ENCODE measurements at regions not wholly inside any gene's neighbourhood (a gene's known extent, or its start where the extent isn't known, plus 50 kb on each side); places are given as distances from the start of the nearest gene placed in this dataset.

GRCh38 chr6:145384503-145384902 lies 350.8 kb downstream of the EPM2A start:
- ATAC-seq (no peak), FAIRE-seq (no peak), DNase-seq (ENCODE audit: low spot score) (no peak)
- Histone ChIP-seq H3K36me3 (replicated peaks in 1 of 2; ENCODE audit: control insufficient read depth in 1 of 2, insufficient read depth in 2 of 2, low read length in 2 of 2) (no peaks in the 10 kb centered on the region), H3K4me2 (ENCODE audit: low read depth, low read length) (no peak overlapping the region), H3K9ac (ENCODE audit: insufficient read depth, low read depth, low read length) (no peak overlapping the region), H3K27ac (ENCODE audit: extremely low read length, insufficient read depth, low read length) (no peak overlapping the region), H4K20me1 (ENCODE audit: insufficient read depth, low read length) (no peaks in the 10 kb centered on the region), H2AFZ (ENCODE audit: low read length) (no peak overlapping the region), H3K79me2 (ENCODE audit: insufficient read depth, low read length) (no peaks in the 10 kb centered on the region), H3K4me3 (replicated peaks in 1 of 3; ENCODE audit: insufficient read depth in 1 of 3, low read depth in 2 of 3, low read length in 3 of 3) (no peak overlapping the region), H3K9me3 (ENCODE audit: low read length) (no peaks in the 10 kb centered on the region), H3K4me1 (ENCODE audit: insufficient read depth, low read length) (no peaks in the 10 kb centered on the region), H3K27me3 (ENCODE audit: control insufficient read depth in 1 of 2, insufficient read depth in 2 of 2, low read length in 2 of 2) (no peaks in the 10 kb centered on the region)
- BruUV-seq (replicated peaks), result no TSS peak
- ChIA-PET POLR2A (no interaction called here), CTCF (ENCODE audit: low intra/inter-chr PET ratio, low total read pairs) (no interaction called here)
- TF ChIP-seq ZNF562 (CRISPR knock-in tag; IDR thresholded peaks at IDR 0.05; ENCODE audit: borderline replicate concordance), result no peak
- TF ChIP-seq, protein P1, sequence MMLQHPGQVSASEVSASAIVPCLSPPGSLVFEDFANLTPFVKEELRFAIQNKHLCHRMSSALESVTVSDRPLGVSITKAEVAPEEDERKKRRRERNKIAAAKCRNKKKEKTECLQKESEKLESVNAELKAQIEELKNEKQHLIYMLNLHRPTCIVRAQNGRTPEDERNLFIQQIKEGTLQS (CRISPR knock-in tag; IDR thresholded peaks at IDR 0.05), result no peak
- TF ChIP-seq SRSF4 (IDR thresholded peaks at IDR 0.05; ENCODE audit: low read depth, low read length, poor library complexity, severe bottlenecking), result no peak
- no peak for TF ChIP-seq ZBTB7A (CRISPR knock-in tag; IDR thresholded peaks at IDR 0.05)
- TF ChIP-seq AKAP8 (CRISPR knock-in tag; IDR thresholded peaks at IDR 0.05), result no peak
- no peak for TF ChIP-seq ZNF468 (CRISPR knock-in tag; IDR thresholded peaks at IDR 0.05)
- TF ChIP-seq ZNF792 (CRISPR knock-in tag; IDR thresholded peaks at IDR 0.05), result no peak
- TF ChIP-seq STAT5B (CRISPR knock-in tag; IDR thresholded peaks at IDR 0.05), result no peak
- TF ChIP-seq TRIM24 (CRISPR knock-in tag; IDR thresholded peaks at IDR 0.05), result no peak
- intact Hi-C loops (cut with micrococcal nuclease; ENCODE audit: unreplicated experiment), result no loop called here
- in situ Hi-C loops (cut with HindIII; ENCODE audit: extremely low pct_ligation_motif_present, low pct_unique_long_range_greater_than_20kb), result no loop called here

- Histone ChIP-seq H3K4me2 (ENCODE audit: low read depth, low read length) (no peak overlapping the region), H3K4me3 (replicated peaks in 1 of 3; ENCODE audit: insufficient read depth in 1 of 3, low read depth in 2 of 3, low read length in 3 of 3) (no peak overlapping the region), H3K27me3 (ENCODE audit: control insufficient read depth in 1 of 2, insufficient read depth in 2 of 2, low read length in 2 of 2) (no peaks in the 10 kb centered on the region), H3K27ac (ENCODE audit: extremely low read length, insufficient read depth, low read length) (no peak overlapping the region), H3K36me3 (replicated peaks in 1 of 2; ENCODE audit: control insufficient read depth in 1 of 2, insufficient read depth in 2 of 2, low read length in 2 of 2) (no peaks in the 10 kb centered on the region), H3K4me1 (ENCODE audit: insufficient read depth, low read length) (no peaks in the 10 kb centered on the region), H3K79me2 (ENCODE audit: insufficient read depth, low read length) (no peaks in the 10 kb centered on the region), H4K20me1 (ENCODE audit: insufficient read depth, low read length) (no peaks in the 10 kb centered on the region), H3K9ac (ENCODE audit: insufficient read depth, low read depth, low read length) (no peak overlapping the region), H3K9me3 (ENCODE audit: low read length) (no peaks in the 10 kb centered on the region), H2AFZ (ENCODE audit: low read length) (no peak overlapping the region)
- BruUV-seq (replicated peaks), result no TSS peak
- ChIA-PET CTCF (ENCODE audit: low intra/inter-chr PET ratio, low total read pairs) (no interaction called here), POLR2A (no interaction called here)
- in situ Hi-C loops (cut with HindIII; ENCODE audit: extremely low pct_ligation_motif_present, low pct_unique_long_range_greater_than_20kb) (no loop called here), intact Hi-C loops (cut with micrococcal nuclease; ENCODE audit: unreplicated experiment) (no loop called here)
- 0% methylated on average over 1 of the region's 1 CpG for WGBS (ENCODE audit: low lambda C conversion rate)
- DNase-seq (ENCODE audit: low spot score), result no peak
- no peak for FAIRE-seq
- no peak for ATAC-seq
- TF ChIP-seq ZNF501 (CRISPR knock-in tag; IDR thresholded peaks at IDR 0.05), result no peak
- TF ChIP-seq, protein P2, sequence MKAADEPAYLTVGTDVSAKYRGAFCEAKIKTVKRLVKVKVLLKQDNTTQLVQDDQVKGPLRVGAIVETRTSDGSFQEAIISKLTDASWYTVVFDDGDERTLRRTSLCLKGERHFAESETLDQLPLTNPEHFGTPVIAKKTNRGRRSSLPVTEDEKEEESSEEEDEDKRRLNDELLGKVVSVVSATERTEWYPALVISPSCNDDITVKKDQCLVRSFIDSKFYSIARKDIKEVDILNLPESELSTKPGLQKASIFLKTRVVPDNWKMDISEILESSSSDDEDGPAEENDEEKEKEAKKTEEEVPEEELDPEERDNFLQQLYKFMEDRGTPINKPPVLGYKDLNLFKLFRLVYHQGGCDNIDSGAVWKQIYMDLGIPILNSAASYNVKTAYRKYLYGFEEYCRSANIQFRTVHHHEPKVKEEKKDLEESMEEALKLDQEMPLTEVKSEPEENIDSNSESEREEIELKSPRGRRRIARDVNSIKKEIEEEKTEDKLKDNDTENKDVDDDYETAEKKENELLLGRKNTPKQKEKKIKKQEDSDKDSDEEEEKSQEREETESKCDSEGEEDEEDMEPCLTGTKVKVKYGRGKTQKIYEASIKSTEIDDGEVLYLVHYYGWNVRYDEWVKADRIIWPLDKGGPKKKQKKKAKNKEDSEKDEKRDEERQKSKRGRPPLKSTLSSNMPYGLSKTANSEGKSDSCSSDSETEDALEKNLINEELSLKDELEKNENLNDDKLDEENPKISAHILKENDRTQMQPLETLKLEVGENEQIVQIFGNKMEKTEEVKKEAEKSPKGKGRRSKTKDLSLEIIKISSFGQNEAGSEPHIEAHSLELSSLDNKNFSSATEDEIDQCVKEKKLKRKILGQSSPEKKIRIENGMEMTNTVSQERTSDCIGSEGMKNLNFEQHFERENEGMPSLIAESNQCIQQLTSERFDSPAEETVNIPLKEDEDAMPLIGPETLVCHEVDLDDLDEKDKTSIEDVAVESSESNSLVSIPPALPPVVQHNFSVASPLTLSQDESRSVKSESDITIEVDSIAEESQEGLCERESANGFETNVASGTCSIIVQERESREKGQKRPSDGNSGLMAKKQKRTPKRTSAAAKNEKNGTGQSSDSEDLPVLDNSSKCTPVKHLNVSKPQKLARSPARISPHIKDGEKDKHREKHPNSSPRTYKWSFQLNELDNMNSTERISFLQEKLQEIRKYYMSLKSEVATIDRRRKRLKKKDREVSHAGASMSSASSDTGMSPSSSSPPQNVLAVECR (CRISPR knock-in tag; IDR thresholded peaks at IDR 0.05; ENCODE audit: borderline replicate concordance), result no peak
- TF ChIP-seq, protein P3, sequence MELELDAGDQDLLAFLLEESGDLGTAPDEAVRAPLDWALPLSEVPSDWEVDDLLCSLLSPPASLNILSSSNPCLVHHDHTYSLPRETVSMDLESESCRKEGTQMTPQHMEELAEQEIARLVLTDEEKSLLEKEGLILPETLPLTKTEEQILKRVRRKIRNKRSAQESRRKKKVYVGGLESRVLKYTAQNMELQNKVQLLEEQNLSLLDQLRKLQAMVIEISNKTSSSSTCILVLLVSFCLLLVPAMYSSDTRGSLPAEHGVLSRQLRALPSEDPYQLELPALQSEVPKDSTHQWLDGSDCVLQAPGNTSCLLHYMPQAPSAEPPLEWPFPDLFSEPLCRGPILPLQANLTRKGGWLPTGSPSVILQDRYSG (CRISPR knock-in tag; IDR thresholded peaks at IDR 0.05), result no peak
- TF ChIP-seq ZNF720 (CRISPR knock-in tag; IDR thresholded peaks at IDR 0.05), result no peak
- no peak for TF ChIP-seq ZNF672 (CRISPR knock-in tag; IDR thresholded peaks at IDR 0.05)
- no peak for TF ChIP-seq CREM (IDR thresholded peaks at IDR 0.05)
- no peak for TF ChIP-seq CREM (CRISPR knock-in tag; IDR thresholded peaks at IDR 0.05)
- TF ChIP-seq MAFK (conservative IDR thresholded peaks at IDR 0.05 in 1 of 2, IDR thresholded peaks at IDR 0.05 in 1 of 2; ENCODE audit: low read length in 2 of 2), result no peak
- TF ChIP-seq PHF5A (CRISPR knock-in tag; IDR thresholded peaks at IDR 0.05; ENCODE audit: low read depth, unreplicated experiment), result no peak
Measured at GRCh38 chr6:145396499-145396898, 338.8 kb downstream of the EPM2A start.

Measured in HepG2 (cell line).